Uterus (tissue), 3 donors: ENCODE measurements at regions not wholly inside any gene's neighbourhood (a gene's known extent, or its start where the extent isn't known, plus 50 kb on each side); places are given as distances from the start of the nearest gene placed in this dataset.
"Not testable (repeated sequence)": the region's sequence is repeated elsewhere in the genome, so short reads cannot be mapped to it uniquely, and the experiment has no call there.

Experiments used
- DNase-seq, 2 donors: peaks; one replicate each; pipeline ENCODE4 v3.0.0-alpha.2; 2019 to 2020
- H3K27ac ChIP-seq, 2 donors: fragments of 200-600 bp; sonication (generic); 1 replicate in 1 of 2; 2 replicates in 1 of 2; pipeline ENCODE4 v1.5.1; 2016 to 2018
- H3K27me3 ChIP-seq, 2 donors: fragments of 200-600 bp; sonication (generic); one replicate each; pipeline ENCODE4 v1.5.1; 2018 to 2019; ENCODE audit warnings: control low read depth in 1 of 2
- H3K36me3 ChIP-seq, 2 donors: fragments of 200-600 bp; sonication (generic); one replicate each; pipeline ENCODE4 v1.5.1; 2019; ENCODE audit warnings: control low read depth in 1 of 2
- H3K4me1 ChIP-seq, 2 donors: fragments of 200-600 bp; sonication (generic); one replicate each; pipeline ENCODE4 v1.5.1; 2018 to 2019; ENCODE audit warnings: control low read depth in 1 of 2
- H3K4me3 ChIP-seq, 2 donors: fragments of 200-600 bp; sonication (generic); 1 replicate in 1 of 2; 2 replicates in 1 of 2; pipeline ENCODE4 v1.5.1; 2018 to 2019; ENCODE audit warnings: mild to moderate bottlenecking in 1 of 2
- H3K9me3 ChIP-seq, 2 donors: fragments of 200-600 bp; sonication (generic); one replicate each; pipeline ENCODE4 v1.5.1; 2019; ENCODE audit warnings: control low read depth in 1 of 2
- POLR2A ChIP-seq, 2 donors: fragments of 450-650 bp; IDR thresholded peaks; one replicate each; pipeline ENCODE4 v1.6.1; 2016; ENCODE audit warnings: antibody characterized with exemption in 2 of 2, mild to moderate bottlenecking in 1 of 2, moderate library complexity in 1 of 2
- intact Hi-C: fragments of 100-400 bp; cut with DNase I; formaldehyde crosslinking; loops from one replicate; pipeline ENCODE4 v1.15.1; 2023; ENCODE audit warnings: low total_unique reads
- TF ChIP-seq, protein P1 (sequence below), 4 experiments: fragments of 200-600 bp in 2 of 4; fragments of 450-650 bp in 2 of 4; sonication (generic) in 2 of 4; IDR thresholded peaks; one replicate each; pipeline ENCODE4 v1.5.1; 2016 to 2019; ENCODE audit warnings: antibody characterized with exemption in 4 of 4, mild to moderate bottlenecking in 2 of 4, moderate library complexity in 1 of 4
- donor health status: DM: yes; HTN: yes; CAD: no.

GRCh38 chr6:115838763-115839401 lies 221.8 kb downstream of the FRK start:
- H3K27ac ChIP-seq, result no peak overlapping the region
- no peak for DNase-seq
- H3K27me3 ChIP-seq, result no peaks in the 10 kb centered on the region
- H3K4me3 ChIP-seq, result no peak overlapping the region
- TF ChIP-seq, protein P1, sequence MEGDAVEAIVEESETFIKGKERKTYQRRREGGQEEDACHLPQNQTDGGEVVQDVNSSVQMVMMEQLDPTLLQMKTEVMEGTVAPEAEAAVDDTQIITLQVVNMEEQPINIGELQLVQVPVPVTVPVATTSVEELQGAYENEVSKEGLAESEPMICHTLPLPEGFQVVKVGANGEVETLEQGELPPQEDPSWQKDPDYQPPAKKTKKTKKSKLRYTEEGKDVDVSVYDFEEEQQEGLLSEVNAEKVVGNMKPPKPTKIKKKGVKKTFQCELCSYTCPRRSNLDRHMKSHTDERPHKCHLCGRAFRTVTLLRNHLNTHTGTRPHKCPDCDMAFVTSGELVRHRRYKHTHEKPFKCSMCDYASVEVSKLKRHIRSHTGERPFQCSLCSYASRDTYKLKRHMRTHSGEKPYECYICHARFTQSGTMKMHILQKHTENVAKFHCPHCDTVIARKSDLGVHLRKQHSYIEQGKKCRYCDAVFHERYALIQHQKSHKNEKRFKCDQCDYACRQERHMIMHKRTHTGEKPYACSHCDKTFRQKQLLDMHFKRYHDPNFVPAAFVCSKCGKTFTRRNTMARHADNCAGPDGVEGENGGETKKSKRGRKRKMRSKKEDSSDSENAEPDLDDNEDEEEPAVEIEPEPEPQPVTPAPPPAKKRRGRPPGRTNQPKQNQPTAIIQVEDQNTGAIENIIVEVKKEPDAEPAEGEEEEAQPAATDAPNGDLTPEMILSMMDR (IDR thresholded peaks at IDR 0.05), result peak in 1 of 4 experiments; percentile 18
- TF ChIP-seq POLR2A (IDR thresholded peaks at IDR 0.05), result no peak
- intact Hi-C loops, result no loop called here
- H3K36me3 ChIP-seq, result no peaks in the 10 kb centered on the region
- no peaks in the 10 kb centered on the region for H3K4me1 ChIP-seq
- no peaks in the 10 kb centered on the region for H3K9me3 ChIP-seq

- Histone ChIP-seq H3K27me3 (no peaks in the 10 kb centered on the region), H3K9me3 (no peaks in the 10 kb centered on the region), H3K4me1 (no peaks in the 10 kb centered on the region), H3K27ac (no peak overlapping the region), H3K36me3 (no peaks in the 10 kb centered on the region), H3K4me3 (no peak overlapping the region)
- intact Hi-C loops, result no loop called here
- no peak for DNase-seq
- no peak for TF ChIP-seq POLR2A (IDR thresholded peaks at IDR 0.05)
- TF ChIP-seq, protein P1 (IDR thresholded peaks at IDR 0.05), result no peak
Observed at GRCh38 chr6:115838216-115838615, 222.5 kb downstream of the FRK start.

DNA sequence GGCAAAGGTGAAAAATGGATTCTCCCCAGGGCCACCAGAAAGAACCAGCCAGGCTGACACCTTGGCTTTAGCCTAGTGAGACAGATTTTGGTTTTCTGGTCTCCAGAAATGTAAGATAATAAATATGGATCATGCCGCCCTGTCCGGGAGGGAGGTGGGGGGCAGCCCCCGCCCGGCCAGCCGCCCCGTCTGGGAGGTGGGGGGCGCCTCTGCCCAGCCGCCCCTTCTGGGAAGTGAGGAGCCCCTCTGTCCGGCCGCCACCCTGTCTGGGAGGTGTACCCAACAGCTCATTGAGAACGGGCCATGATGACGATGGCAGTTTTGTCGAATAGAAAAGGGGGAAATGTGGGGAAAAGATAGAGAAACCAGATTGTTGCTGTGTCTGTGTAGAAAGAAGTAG lies 224.3 kb downstream of the FRK start:
- H3K4me1 ChIP-seq, result not testable (repeated sequence)

DNA sequence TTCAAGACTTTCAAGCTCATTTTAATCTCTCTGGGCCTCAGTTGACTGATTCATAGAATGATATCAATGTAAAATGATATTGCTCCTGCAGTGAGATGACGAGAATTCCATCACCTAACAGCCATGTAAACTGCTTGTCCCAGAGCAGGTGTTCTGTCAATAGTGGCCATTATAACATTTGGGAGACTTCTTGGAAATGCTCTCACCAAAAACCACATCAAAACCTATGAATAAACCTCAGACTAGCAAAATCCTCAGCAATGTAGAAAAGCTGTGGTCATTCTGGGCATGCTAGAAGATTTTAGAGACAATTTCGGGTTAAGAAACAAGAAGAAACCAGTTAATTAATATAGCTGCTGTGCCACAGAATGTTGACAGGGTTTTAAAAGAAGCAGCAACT lies 225.4 kb downstream of the FRK start:
- TF ChIP-seq POLR2A (IDR thresholded peaks at IDR 0.05), result no peak
- TF ChIP-seq, protein P1 (IDR thresholded peaks at IDR 0.05), result no peak

More for the DNA sequence above, 224.3 kb downstream of the FRK start:
- H3K36me3 ChIP-seq, H3K4me3 ChIP-seq, DNase-seq, intact Hi-C loops, H3K27ac ChIP-seq, H3K27me3 ChIP-seq, H3K9me3 ChIP-seq: not testable (repeated sequence)

DNA sequence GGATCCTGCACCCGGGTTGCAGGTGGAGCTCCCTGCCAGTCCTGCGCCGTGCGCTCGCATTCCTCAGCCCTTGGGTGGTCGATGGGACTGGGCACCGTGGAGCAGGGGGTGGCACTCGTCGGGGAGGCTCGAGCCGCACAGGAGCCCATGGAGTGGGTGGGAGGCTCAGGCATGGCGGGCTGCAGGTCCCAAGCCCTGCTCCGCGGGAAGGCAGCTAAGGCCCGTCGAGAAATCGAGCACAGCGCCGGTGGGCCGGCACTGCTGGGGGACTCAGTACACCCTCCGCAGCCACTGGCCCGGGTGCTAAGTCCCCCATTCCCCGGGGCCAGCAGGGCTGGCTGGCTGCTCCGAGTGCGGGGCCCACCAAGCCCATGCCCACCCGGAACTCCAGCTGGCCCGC lies 226.1 kb downstream of the FRK start:
- H3K4me1 ChIP-seq, DNase-seq, H3K36me3 ChIP-seq, H3K9me3 ChIP-seq, intact Hi-C loops, H3K27ac ChIP-seq, H3K27me3 ChIP-seq, H3K4me3 ChIP-seq: not testable (repeated sequence)

More for the DNA sequence above, 225.4 kb downstream of the FRK start:
- no peaks in the 10 kb centered on the region for H3K4me1 ChIP-seq
- no peaks in the 10 kb centered on the region for H3K27me3 ChIP-seq
- H3K9me3 ChIP-seq, result no peaks in the 10 kb centered on the region
- intact Hi-C loops, result no loop called here
- no peak overlapping the region for H3K27ac ChIP-seq
- H3K36me3 ChIP-seq, result no peaks in the 10 kb centered on the region
- no peak overlapping the region for H3K4me3 ChIP-seq
- DNase-seq, result no peak

DNA sequence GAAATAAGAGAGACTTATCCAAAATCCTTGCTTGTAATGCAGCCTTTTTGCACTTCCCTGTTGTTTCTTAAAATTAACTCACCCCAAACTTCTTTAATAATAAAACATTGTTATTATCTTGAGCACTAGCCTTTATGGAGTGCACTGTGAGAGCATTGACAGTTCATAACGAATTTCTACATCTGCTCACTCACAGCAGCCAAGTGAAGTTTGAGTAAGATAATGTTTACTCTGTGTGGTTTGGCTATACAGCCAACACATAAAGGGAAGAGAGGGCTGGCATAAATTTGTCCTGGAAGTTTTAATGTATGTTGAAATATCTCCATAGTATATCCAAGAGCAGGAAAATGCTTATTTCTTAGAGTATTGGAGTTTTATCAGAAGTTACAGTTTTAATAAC lies 227.9 kb downstream of the FRK start:
- no peaks in the 10 kb centered on the region for H3K4me1 ChIP-seq
- no peaks in the 10 kb centered on the region for H3K27me3 ChIP-seq
- no peak overlapping the region for H3K4me3 ChIP-seq
- intact Hi-C loops, result no loop called here
- no peaks in the 10 kb centered on the region for H3K36me3 ChIP-seq
- no peak overlapping the region for H3K27ac ChIP-seq
- DNase-seq, result no peak
- no peak for TF ChIP-seq POLR2A (IDR thresholded peaks at IDR 0.05)
- TF ChIP-seq, protein P1 (IDR thresholded peaks at IDR 0.05), result no peak
- H3K9me3 ChIP-seq, result no peaks in the 10 kb centered on the region
